MM.1S (cell line): ENCODE measurements at regions not wholly inside any gene's neighbourhood (a gene's known extent, or its start where the extent isn't known, plus 50 kb on each side); places are given as distances from the start of the nearest gene placed in this dataset.
A peak's percentile ranks its signal among the peaks of the same experiment; 100 is the strongest.

Source experiments
- DNase-seq: peaks from one replicate; pipeline ENCODE4 v3.0.0-alpha.2; 2015
- H2AFZ ChIP-seq: fragments of 300-600 bp; sonication (generic); 2 replicates; pipeline ENCODE4 v1.6.0; 2016; ENCODE audit warnings: antibody characterized with exemption, low read length
- H3F3A ChIP-seq: fragments of 300-600 bp; sonication (generic); 2 replicates; pipeline ENCODE4 v1.6.1; 2016; ENCODE audit warnings: mild to moderate bottlenecking, antibody characterized with exemption, low read length, moderate library complexity, mixed read lengths; ENCODE audit not compliant: insufficient read depth
- H3K27ac ChIP-seq: fragments of 300-600 bp; sonication (generic); 2 replicates; pipeline ENCODE4 v1.5.1; 2016; ENCODE audit warnings: mild to moderate bottlenecking, low read length
- H3K27me3 ChIP-seq: fragments of 300-600 bp; sonication (generic); replicated peaks from 2 replicates; pipeline ENCODE4 v1.6.0; 2016; ENCODE audit warnings: low read length; ENCODE audit not compliant: insufficient read depth
- H3K36me3 ChIP-seq: fragments of 300-600 bp; sonication (generic); replicated peaks from 2 replicates; pipeline ENCODE4 v1.6.1; 2016; ENCODE audit warnings: mild to moderate bottlenecking, low read length, mixed read lengths; ENCODE audit not compliant: insufficient read depth
- H3K4me1 ChIP-seq: fragments of 300-600 bp; sonication (generic); 2 replicates; pipeline ENCODE4 v1.6.1; 2016; ENCODE audit warnings: low read length, mixed read lengths
- H3K4me2 ChIP-seq: fragments of 300-600 bp; sonication (generic); 2 replicates; pipeline ENCODE4 v1.6.0; 2016; ENCODE audit warnings: low read depth, low read length
- H3K4me3 ChIP-seq: fragments of 300-600 bp; sonication (generic); 2 replicates; pipeline ENCODE4 v1.5.1; 2016; ENCODE audit warnings: low read length, mixed read lengths
- H3K79me2 ChIP-seq: fragments of 300-600 bp; sonication (generic); 2 replicates; pipeline ENCODE4 v1.6.1; 2016; ENCODE audit warnings: mixed run types, low read length, mixed read lengths
- H3K9ac ChIP-seq: fragments of 300-600 bp; sonication (generic); 2 replicates; pipeline ENCODE4 v1.6.1; 2016; ENCODE audit warnings: low read length, mixed read lengths
- H3K9me2 ChIP-seq: fragments of 300-600 bp; sonication (generic); replicated peaks from 2 replicates; pipeline ENCODE4 v1.6.1; 2016; ENCODE audit warnings: mild to moderate bottlenecking, low read length, mixed read lengths; ENCODE audit not compliant: insufficient read depth
- H3K9me3 ChIP-seq: fragments of 300-600 bp; sonication (generic); replicated peaks from 2 replicates; pipeline ENCODE4 v1.6.1; 2016; ENCODE audit warnings: mild to moderate bottlenecking, low read length, mixed read lengths; ENCODE audit not compliant: insufficient read depth
- H4K20me1 ChIP-seq: fragments of 300-600 bp; sonication (generic); 2 replicates; pipeline ENCODE4 v1.6.1; 2016; ENCODE audit warnings: mild to moderate bottlenecking, low read length, moderate library complexity, mixed read lengths; ENCODE audit not compliant: insufficient read depth
- CTCF ChIP-seq: fragments of 300-600 bp; sonication (generic); IDR thresholded peaks from 2 replicates; pipeline ENCODE4 v1.5.1; 2016; ENCODE audit warnings: antibody characterized with exemption, low read length, mixed read lengths
- EZH2 ChIP-seq: fragments of 300-600 bp; sonication (generic); optimal IDR thresholded peaks from 2 replicates; pipeline ENCODE3; 2017; ENCODE audit warnings: low read depth, mild to moderate bottlenecking, antibody characterized with exemption, low read length, mixed read lengths
- EZH2phosphoT487 ChIP-seq: fragments of 300-600 bp; sonication (generic); IDR thresholded peaks from 2 replicates; pipeline ENCODE4 v1.6.1; 2018; ENCODE audit warnings: antibody characterized with exemption, low read length

- H3K79me2 ChIP-seq: no peaks in the 10 kb centered on the region
- no peaks in the 10 kb centered on the region for H3K27me3 ChIP-seq
- no peak overlapping the region for H3K27ac ChIP-seq
- no peaks in the 10 kb centered on the region for H4K20me1 ChIP-seq
- H3K4me1 ChIP-seq: no peaks in the 10 kb centered on the region
- no peaks in the 10 kb centered on the region for H3F3A ChIP-seq
- TF ChIP-seq EZH2phosphoT487 (no peak), CTCF (no peak), EZH2 (no peak)
- no peak overlapping the region for H3K4me3 ChIP-seq
- no peak overlapping the region for H3K9ac ChIP-seq
- H3K36me3 ChIP-seq: no peaks in the 10 kb centered on the region
- H2AFZ ChIP-seq: no peak overlapping the region
- H3K4me2 ChIP-seq: no peak overlapping the region
- H3K9me3 ChIP-seq: no peaks in the 10 kb centered on the region
- H3K9me2 ChIP-seq: no peaks in the 10 kb centered on the region
- DNase-seq: no peak
These were observed 183.6 kb upstream of the CTBP2 start for GRCh38 chr10:125343983-125344382.

GRCh38 chr10:125343118-125343925, 183.0 kb upstream of the CTBP2 start:
- Histone ChIP-seq H4K20me1 (no peaks in the 10 kb centered on the region), H3K27ac (no peak overlapping the region), H3K9me2 (no peaks in the 10 kb centered on the region), H3K4me1 (no peaks in the 10 kb centered on the region), H3K4me2 (no peak overlapping the region), H3K9ac (no peak overlapping the region), H3K79me2 (no peaks in the 10 kb centered on the region), H3K36me3 (no peaks in the 10 kb centered on the region), H3K27me3 (no peaks in the 10 kb centered on the region), H3K9me3 (no peaks in the 10 kb centered on the region), H3F3A (no peaks in the 10 kb centered on the region), H3K4me3 (no peak overlapping the region), H2AFZ (no peak overlapping the region)
- DNase-seq: no peak
- peak; percentile 49 for TF ChIP-seq CTCF
- TF ChIP-seq EZH2: no peak
- no peak for TF ChIP-seq EZH2phosphoT487

GRCh38 chr10:125341611-125342010, 181.2 kb upstream of the CTBP2 start:
- H3F3A ChIP-seq: no peaks in the 10 kb centered on the region
- no peak overlapping the region for H3K27ac ChIP-seq
- TF ChIP-seq CTCF: no peak
- no peak for TF ChIP-seq EZH2phosphoT487
- no peak for TF ChIP-seq EZH2
- H3K4me3 ChIP-seq: no peak overlapping the region
- no peaks in the 10 kb centered on the region for H3K36me3 ChIP-seq
- no peak for DNase-seq
- H2AFZ ChIP-seq: no peak overlapping the region
- H3K9me2 ChIP-seq: no peaks in the 10 kb centered on the region
- no peaks in the 10 kb centered on the region for H3K4me1 ChIP-seq
- no peaks in the 10 kb centered on the region for H3K27me3 ChIP-seq
- H3K4me2 ChIP-seq: no peak overlapping the region
- no peaks in the 10 kb centered on the region for H3K9me3 ChIP-seq
- H3K79me2 ChIP-seq: no peaks in the 10 kb centered on the region
- H4K20me1 ChIP-seq: no peaks in the 10 kb centered on the region
- H3K9ac ChIP-seq: no peak overlapping the region
